GM23338 (cell line): ENCODE measurements at regions not wholly inside any gene's neighbourhood (a gene's known extent, or its start where the extent isn't known, plus 50 kb on each side); places are given as distances from the start of the nearest gene placed in this dataset.

ENCODE experiments used
- ATAC-seq: fragments of 200-7000 bp; cut with Tn5 transposase; 3 replicates; pipeline ENCODE4 v1.9.1; 2020
- DNase-seq: peaks from one replicate; pipeline ENCODE4 v3.0.0-alpha.2; 2015; ENCODE audit warnings: low spot score
- H2AFZ ChIP-seq: fragments of 200-600 bp; sonication (generic); 2 replicates; pipeline ENCODE4 v1.8.0; 2016; ENCODE audit warnings: antibody characterized with exemption, mild to moderate bottlenecking, moderate library complexity
- H3F3A ChIP-seq: fragments of 200-600 bp; sonication (generic); replicated peaks from 2 replicates; pipeline ENCODE4 v1.8.0; 2017; ENCODE audit warnings: antibody characterized with exemption, mixed run types, low read depth
- H3K27ac ChIP-seq: fragments of 200-600 bp; sonication (generic); 2 replicates; pipeline ENCODE4 v1.6.1; 2016; ENCODE audit warnings: low read depth
- H3K27me3 ChIP-seq: fragments of 200-600 bp; sonication (generic); 2 replicates; pipeline ENCODE4 v1.8.0; 2016; ENCODE audit warnings: mild to moderate bottlenecking, mixed run types, moderate library complexity; ENCODE audit not compliant: insufficient read depth
- H3K36me3 ChIP-seq: fragments of 200-600 bp; sonication (generic); 2 replicates; pipeline ENCODE4 v1.8.0; 2016; ENCODE audit warnings: mild to moderate bottlenecking; ENCODE audit not compliant: insufficient read depth
- H3K4me1 ChIP-seq: fragments of 200-600 bp; sonication (generic); 2 replicates; pipeline ENCODE4 v1.8.0; 2016; ENCODE audit warnings: mild to moderate bottlenecking, moderate library complexity; ENCODE audit not compliant: insufficient read depth
- H3K4me2 ChIP-seq: fragments of 200-600 bp; sonication (generic); 2 replicates; pipeline ENCODE4 v1.7.1; 2017; ENCODE audit warnings: mixed run types
- H3K4me3 ChIP-seq: fragments of 200-600 bp; sonication (generic); 2 replicates; pipeline ENCODE4 v1.6.1; 2016; ENCODE audit warnings: mixed run types
- H3K79me2 ChIP-seq: fragments of 200-600 bp; sonication (generic); replicated peaks from 2 replicates; pipeline ENCODE4 v1.8.0; 2017; ENCODE audit warnings: mild to moderate bottlenecking; ENCODE audit not compliant: insufficient read depth
- H3K9me2 ChIP-seq: fragments of 200-600 bp; sonication (generic); 2 replicates; pipeline ENCODE4 v1.8.0; 2017; ENCODE audit not compliant: insufficient read depth
- H4K20me1 ChIP-seq: fragments of 200-600 bp; sonication (generic); replicated peaks from 2 replicates; pipeline ENCODE4 v1.8.0; 2017; ENCODE audit warnings: mild to moderate bottlenecking; ENCODE audit not compliant: insufficient read depth
- H3K27ac Mint-ChIP-seq: 2 replicates; pipeline ENCODE4 v1.8.0; 2020; ENCODE audit warnings: inconsistent platforms, mild to moderate bottlenecking, moderate library complexity, mixed read lengths
- H3K27me3 Mint-ChIP-seq: 3 replicates; pipeline ENCODE4 v1.8.0; 2022; ENCODE audit warnings: low read depth, mild to moderate bottlenecking, moderate library complexity, mixed read lengths, inconsistent platforms; ENCODE audit not compliant: insufficient read depth, poor library complexity
- H3K36me3 Mint-ChIP-seq: 3 replicates; pipeline ENCODE4 v1.8.0; 2021; ENCODE audit warnings: low read depth, mild to moderate bottlenecking, inconsistent platforms, moderate library complexity, mixed read lengths
- H3K4me1 Mint-ChIP-seq: 3 replicates; pipeline ENCODE4 v1.8.0; 2020; ENCODE audit warnings: mild to moderate bottlenecking, inconsistent platforms, mixed read lengths
- H3K4me3 Mint-ChIP-seq: 3 replicates; pipeline ENCODE4 v1.8.0; 2021; ENCODE audit warnings: moderate library complexity, mild to moderate bottlenecking, inconsistent platforms, mixed read lengths
- H3K9me3 Mint-ChIP-seq: 3 replicates; pipeline ENCODE4 v1.8.0; 2020; ENCODE audit warnings: moderate library complexity, mild to moderate bottlenecking, inconsistent platforms, mixed read lengths
- CREB1 ChIP-seq: fragments of 250-450 bp; sonication (Bioruptor Pico); IDR thresholded peaks from 2 replicates; pipeline ENCODE4 v1.5.0; 2020; ENCODE audit warnings: low read depth, mild to moderate bottlenecking, moderate library complexity
- CTCF ChIP-seq, 2 experiments: fragments of 200-600 bp in 1 of 2; sonication (generic) in 1 of 2; conservative IDR thresholded peaks; 2 replicates each; pipeline versions ENCODE4 v1.5.1 to v1.6.1; 2016 to 2017; ENCODE audit warnings: antibody characterized with exemption in 2 of 2, low read depth in 2 of 2, mild to moderate bottlenecking in 2 of 2, moderate library complexity in 1 of 2
- ETS1 ChIP-seq: IDR thresholded peaks from 2 replicates; pipeline ENCODE4 v1.6.1; 2016; ENCODE audit warnings: antibody characterized with exemption
- EZH2 ChIP-seq: fragments of 200-600 bp; sonication (generic); IDR thresholded peaks from one replicate; pipeline ENCODE4 v1.8.0; 2017; ENCODE audit warnings: antibody characterized with exemption, mild to moderate bottlenecking, low read depth; ENCODE audit not compliant: unreplicated experiment
- POLR2AphosphoS5 ChIP-seq: IDR thresholded peaks from 2 replicates; pipeline ENCODE4 v1.6.1; 2016; ENCODE audit warnings: antibody characterized with exemption, low read depth
- REST ChIP-seq: IDR thresholded peaks from one replicate; pipeline ENCODE4 v1.6.1; 2018; ENCODE audit warnings: antibody characterized with exemption; ENCODE audit not compliant: unreplicated experiment
- STAT1 ChIP-seq: IDR thresholded peaks from one replicate; pipeline ENCODE4 v1.6.1; 2016; ENCODE audit warnings: antibody characterized with exemption; ENCODE audit not compliant: unreplicated experiment
- ZNF331 ChIP-seq: fragments of 250-450 bp; sonication (Bioruptor Pico); IDR thresholded peaks from 2 replicates; pipeline ENCODE4 v1.5.0; 2020; ENCODE audit warnings: low read depth, mild to moderate bottlenecking, moderate library complexity
- ZNF462 ChIP-seq: fragments of 250-450 bp; sonication (Bioruptor Pico); IDR thresholded peaks from 2 replicates; pipeline ENCODE4 v1.5.0; 2020; ENCODE audit warnings: mild to moderate bottlenecking, moderate library complexity

- no peak for TF ChIP-seq REST
- no peak for TF ChIP-seq STAT1
- no peak for TF ChIP-seq CREB1 (CRISPR knock-in tag)
- TF ChIP-seq POLR2AphosphoS5: no peak
- TF ChIP-seq CTCF (conservative IDR thresholded peaks at IDR 0.05; ENCODE audit: low read depth in 2 of 2): no peak
- TF ChIP-seq ETS1: no peak
- no peak for TF ChIP-seq ZNF331 (CRISPR knock-in tag)
Observed at GRCh38 chr3:14266361-14266760, 87.7 kb downstream of the LSM3 start (continued).

GRCh38 chr3:14267976-14268375 lies 89.4 kb downstream of the LSM3 start:
- Mint-ChIP-seq H3K4me3 (no peak overlapping the region), H3K27me3 (peaks cover 3% of the 10 kb centered on the region), H3K36me3 (no peaks in the 10 kb centered on the region; the same call in 2 of the 3 replicates), H3K27ac (no peak overlapping the region), H3K4me1 (peaks cover 13% of the 10 kb centered on the region), H3K9me3 (peaks cover 6% of the 10 kb centered on the region)
- no peak overlapping the region for H3K4me3 ChIP-seq
- H3K36me3 ChIP-seq: no peaks in the 10 kb centered on the region; the same call in 1 of the 2 replicates
- peaks cover 14% of the 10 kb centered on the region; the same call in 1 of the 2 replicates for H3K4me1 ChIP-seq
- no peak overlapping the region for H2AFZ ChIP-seq
- H3K27me3 ChIP-seq: no peaks in the 10 kb centered on the region
- DNase-seq: no peak
- H4K20me1 ChIP-seq: no peaks in the 10 kb centered on the region
- ATAC-seq: no peak
- H3K27ac ChIP-seq: no peak overlapping the region
- H3K9me2 ChIP-seq: no peaks in the 10 kb centered on the region
- no peaks in the 10 kb centered on the region for H3K79me2 ChIP-seq
- H3F3A ChIP-seq: peaks cover 6% of the 10 kb centered on the region
- H3K4me2 ChIP-seq: no peak overlapping the region
- no peak for TF ChIP-seq ETS1
- TF ChIP-seq ZNF331 (CRISPR knock-in tag): no peak
- TF ChIP-seq ZNF462 (CRISPR knock-in tag): no peak
- no peak for TF ChIP-seq STAT1
- TF ChIP-seq EZH2: no peak
- no peak for TF ChIP-seq POLR2AphosphoS5
